HG02970 (cell line): ENCODE measurements at regions not wholly inside any gene's neighbourhood (a gene's known extent, or its start where the extent isn't known, plus 50 kb on each side); places are given as distances from the start of the nearest gene placed in this dataset.

Experiments
- ATAC-seq: cut with Tn5 transposase; IDR thresholded peaks from one replicate; pipeline ENCODE4 v1.9.1; 2021; ENCODE audit warnings: mild to moderate bottlenecking, moderate library complexity, moderate number of reproducible peaks; ENCODE audit not compliant: unreplicated experiment, low FRiP score

DNA sequence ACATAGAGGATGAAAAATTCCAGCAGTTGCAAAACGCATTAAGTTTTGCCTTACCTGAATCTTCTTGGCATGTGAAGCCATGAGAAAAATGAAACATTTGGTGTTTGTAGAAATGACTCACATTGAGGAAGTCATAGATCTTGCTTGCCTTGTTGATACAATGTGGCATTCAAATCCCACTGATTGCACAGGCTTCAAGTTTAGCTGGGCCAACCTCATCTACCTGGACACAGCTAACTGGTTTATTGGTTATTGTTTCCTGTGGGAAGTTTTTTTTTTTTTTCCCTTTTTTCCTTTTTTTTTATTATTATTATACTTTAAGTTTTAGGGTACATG, 168.9 kb upstream of the C21orf91 start:
- ATAC-seq: no peak

DNA sequence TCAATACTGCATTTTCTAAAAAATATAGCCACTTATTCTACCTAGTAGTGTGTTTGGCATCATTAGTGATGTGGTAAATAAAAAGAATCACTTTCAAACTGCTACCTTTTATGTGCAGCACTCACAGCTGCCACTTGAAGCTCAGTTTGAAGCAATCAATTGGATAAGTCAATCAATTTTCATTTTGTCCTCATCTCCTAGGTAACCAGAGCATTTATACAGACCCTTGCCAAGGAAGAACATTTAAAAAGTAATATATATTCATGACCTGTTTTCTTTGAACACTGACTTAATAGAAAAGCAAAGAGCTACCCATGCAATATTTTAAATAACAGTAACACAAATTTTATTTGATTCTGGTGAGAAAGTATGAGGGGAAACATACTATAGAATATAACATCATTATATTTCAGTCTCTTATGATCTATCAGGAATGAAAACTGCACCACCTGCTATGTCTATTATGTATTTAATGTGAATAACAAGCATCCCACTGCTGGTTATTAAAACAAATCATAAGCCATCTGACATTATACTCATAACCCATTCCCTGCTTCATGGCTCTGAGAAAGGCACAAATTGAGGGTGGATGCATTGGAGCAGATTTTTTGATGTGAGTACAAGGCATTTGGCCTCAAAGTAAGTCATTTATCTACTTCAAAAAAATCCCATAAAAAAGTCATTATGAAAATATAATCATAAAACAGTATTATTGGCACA, 168.4 kb upstream of the C21orf91 start:
- ATAC-seq: no peak

DNA sequence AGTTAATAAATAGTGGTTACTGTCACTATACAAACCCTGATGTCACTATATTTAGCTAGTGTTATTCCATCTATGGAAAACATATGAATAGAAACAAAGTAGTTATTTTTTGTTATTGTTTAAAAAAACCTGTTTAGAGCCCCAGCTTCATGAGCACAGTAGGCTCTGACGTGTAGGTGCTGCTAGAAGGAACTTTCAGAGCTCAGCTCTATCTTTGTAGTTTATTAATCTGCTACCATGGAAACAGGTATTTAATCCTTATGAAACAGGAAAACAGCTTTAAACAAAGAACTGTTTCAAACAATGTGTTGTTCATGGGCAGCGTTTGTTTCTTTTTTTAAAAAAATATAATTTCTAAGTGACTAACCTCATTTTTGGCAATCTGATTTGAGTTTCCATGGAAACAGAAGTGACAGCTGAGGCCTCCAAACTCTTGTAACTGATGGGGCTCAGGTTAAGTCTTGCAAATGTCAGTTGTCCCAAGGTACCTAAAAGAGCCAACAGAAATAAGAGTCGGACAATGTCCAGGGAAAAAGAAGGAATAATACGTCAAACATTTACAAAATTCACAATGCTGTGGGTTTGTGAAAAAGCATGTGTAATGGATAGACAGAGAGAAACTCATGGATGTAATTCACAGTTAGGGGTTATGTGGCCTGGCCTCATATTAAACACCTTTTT, 162.0 kb upstream of the C21orf91 start:
- no peak for ATAC-seq

DNA sequence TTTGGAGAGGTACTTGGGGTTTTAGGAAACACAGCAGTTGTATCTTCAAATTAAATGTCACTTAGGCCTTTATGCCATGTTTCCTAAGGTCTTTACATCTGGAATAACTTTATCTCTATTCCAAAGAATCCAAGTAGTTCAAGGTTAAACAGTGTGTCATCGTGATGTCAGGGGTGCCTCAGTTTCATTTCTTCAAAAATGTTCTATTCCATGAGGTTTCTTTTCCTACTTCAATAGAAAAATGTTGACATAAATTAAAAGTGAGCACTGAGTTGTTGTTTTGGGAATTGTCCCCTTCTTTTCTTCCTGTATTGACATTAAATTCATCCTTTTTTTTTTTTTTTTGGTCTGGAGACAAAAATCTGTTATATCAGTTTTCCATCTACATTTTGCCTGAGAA, 160.6 kb upstream of the C21orf91 start:
- ATAC-seq: no peak

DNA sequence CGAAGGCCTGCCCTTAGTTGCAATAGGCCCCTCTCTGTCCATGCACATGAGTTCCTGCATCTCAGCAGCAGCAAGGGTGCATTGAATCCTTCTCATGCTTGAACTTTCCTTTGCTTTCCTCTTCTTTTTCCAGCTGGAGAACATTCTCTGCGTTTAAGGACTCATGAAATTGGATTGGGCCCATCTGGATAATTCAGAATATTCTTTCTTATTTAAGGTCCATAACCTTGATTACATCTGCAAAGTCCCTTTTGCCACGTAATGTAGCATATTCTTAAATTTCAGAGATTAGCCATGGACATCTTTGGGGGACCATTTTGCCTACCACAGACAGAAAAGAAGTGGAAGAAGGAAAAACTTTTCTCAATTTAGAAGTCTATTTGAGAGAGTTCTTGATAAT, 159.7 kb upstream of the C21orf91 start:
- no peak for ATAC-seq

DNA sequence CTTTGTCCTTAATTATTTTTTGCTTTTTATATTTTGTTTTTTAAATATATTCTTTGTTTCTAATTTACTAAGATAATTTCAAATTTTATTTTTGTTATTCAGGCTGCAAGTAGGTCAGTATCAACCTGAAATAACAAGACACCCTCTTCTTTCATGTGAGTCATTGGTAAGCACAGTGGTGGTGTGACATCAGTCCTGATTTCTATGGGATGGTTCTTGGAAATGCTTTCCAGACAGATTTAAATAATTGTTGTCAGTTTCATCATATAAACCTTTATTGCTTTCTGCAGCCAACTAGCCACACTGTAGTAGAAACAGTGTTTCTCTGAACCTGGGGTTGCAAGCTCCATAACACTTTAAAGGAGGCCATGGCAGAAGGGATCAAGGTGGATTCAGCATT, 157.5 kb upstream of the C21orf91 start:
- no peak for ATAC-seq

DNA sequence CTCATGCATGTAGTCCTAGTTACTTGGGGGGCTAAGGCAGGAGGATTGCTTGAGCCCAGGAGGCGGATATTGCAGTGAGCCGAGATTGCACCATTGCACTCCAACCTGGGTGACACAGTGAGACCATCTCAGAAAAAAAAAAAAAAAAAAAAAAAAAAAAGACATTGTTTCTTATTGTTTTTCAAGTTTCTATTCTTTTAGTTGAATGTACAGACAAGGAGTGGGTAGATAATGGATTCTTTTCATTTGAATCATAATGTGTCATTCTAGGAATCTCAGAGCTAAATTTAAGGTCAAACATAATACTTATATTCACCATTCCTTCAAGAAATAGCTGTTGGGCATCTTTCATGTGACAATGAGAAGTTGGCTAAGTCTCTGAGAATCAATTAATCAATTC, 157.0 kb upstream of the C21orf91 start:
- no peak for ATAC-seq

DNA sequence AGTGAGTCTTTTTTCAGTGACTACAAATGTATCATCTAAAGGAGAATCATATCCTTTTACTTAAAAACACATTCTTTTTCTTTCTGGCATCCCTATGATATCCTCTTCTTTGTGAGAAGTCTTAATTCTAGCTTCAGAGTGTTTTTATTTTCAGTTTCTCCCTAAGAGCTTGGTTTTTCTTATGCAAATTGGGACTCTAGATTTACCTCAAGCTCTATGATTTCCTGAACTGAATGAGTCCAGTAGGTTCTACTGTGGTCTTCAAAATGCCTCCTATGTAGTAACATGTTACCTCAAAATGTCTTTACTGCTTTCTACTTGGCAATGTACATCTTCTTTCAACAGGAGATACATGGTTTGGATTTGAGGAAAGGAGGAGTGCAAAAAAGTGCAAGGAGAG, 148.2 kb upstream of the C21orf91 start:
- ATAC-seq: no peak

DNA sequence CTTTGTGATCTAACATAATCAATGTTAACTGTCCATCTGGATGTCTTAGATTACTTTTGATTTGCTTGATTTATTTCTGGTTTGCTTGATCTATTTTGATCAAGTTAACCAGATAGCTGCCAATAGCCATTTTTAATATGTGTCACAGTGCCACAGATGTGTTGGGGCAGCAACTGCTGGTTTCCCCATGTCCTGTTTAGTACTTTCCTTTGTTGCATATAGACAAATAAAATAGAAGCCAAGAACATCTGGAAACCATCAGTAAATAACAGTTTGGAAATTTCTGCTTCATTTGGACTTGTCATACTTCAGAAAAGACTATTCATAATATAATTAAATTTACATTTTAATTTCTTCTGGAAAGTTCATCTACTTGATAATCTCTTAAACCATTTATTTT, 145.6 kb upstream of the C21orf91 start:
- ATAC-seq: no peak

DNA sequence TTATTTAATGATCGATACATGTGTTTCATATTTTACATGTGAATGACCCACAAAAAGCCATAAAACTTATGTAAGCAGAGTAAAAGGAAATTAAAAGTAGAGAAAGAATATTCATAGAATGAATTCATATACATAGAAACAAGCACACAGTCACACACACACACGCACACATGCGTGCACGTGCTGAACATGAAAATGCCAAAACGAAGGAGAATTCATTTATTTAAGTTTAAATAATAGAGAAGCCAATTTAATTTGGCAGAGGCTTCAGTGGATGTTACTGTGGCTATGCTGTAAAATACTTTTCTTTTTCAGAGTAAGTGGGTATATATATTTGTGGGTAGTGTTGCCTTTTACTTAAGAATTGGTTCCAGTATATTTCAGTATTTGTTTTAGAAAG, 145.0 kb upstream of the C21orf91 start:
- no peak for ATAC-seq

DNA sequence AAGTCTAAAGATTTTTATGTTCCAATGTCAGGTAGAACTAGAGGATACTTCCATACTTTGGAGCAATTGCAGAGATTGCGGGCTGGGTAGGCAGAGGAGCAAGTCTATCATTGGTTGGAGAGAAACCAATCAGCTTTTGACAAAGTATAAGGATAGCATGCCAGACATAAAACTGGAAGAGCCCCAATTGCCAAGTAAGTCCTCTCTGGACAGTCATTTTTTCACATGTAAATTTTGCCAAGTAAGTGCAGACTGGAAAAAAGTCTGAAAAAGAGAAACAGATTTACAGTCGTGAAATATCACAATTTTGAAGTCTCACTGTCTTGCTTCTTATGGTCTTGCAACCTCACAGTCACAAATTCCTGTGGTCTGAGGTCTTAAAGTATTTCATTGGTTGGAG, 131.4 kb upstream of the C21orf91 start:
- no peak for ATAC-seq

DNA sequence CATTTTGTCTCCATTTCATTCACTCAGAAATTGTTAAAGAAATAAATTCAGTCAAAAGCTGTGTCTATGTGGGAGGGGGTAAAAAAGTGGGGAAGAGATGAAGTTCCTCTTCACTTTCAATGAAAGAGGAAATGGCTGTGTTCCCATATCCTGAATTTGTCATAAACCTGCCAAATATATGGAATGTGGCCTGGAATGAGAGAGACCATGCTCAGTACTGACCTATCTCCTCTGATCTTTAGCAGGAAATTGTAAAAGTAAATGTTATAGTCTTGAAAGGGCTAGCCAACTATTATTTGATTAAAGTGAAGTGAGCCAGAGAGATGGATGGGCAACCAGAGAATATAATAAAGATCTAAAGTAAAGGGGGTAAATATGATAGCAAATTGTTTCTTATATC, 130.3 kb upstream of the C21orf91 start:
- ATAC-seq: no peak

DNA sequence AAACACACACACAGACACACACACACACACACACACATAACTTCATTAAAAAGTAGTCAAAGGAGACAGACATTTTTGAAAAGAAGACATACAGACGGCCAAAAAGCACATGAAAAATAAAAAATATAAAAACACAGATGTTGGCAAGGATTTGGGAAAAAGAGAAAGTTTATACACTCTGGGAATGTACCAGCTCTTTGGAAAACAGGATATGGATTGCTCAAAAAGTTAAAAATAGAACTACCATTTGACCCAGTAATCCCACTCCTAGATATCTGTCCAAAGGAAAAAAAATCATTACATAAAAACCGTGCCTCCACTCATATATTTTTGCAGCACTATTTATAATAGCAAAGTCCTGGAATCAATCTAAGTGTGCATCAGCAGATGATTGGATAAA, 128.4 kb upstream of the C21orf91 start:
- no peak for ATAC-seq

DNA sequence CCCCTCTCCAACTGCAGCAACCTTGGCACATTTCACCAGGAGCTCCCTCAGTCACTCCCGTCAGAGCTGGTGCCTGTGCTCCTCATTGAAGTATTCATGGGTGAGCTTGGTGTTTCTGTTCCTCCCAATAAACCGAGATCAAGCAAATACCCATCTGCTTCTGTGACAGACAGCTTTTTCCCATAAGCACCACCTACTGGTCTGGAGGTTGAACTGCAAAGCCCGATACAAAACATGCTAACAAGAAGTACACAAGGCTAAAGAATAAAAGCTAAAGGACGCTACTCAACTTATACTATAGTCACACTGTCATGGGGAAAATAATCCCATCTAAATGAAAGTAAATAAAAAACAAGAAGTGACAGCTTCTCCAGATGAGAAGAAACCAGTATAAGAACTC, 111.9 kb upstream of the C21orf91 start:
- ATAC-seq: no peak

DNA sequence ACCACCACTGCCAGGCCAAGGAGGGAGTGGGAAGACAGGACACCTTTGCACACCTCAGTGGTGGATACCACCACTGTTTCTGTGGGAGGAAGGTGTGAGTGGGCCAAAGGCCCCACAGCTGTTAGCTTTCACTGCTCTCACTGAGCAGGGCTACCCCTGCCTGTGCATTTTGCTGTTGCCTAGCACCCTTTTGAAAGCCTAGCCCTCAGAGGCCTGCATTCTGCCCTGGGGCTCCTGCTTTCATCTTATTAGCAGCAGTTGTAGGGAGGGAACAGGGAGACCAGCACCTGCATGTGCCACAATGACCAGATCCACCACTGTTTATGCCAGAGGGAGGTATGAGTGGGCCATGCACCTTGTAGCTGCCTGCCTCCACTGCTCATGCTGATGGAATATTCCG, 110.9 kb upstream of the C21orf91 start:
- ATAC-seq: no peak

DNA sequence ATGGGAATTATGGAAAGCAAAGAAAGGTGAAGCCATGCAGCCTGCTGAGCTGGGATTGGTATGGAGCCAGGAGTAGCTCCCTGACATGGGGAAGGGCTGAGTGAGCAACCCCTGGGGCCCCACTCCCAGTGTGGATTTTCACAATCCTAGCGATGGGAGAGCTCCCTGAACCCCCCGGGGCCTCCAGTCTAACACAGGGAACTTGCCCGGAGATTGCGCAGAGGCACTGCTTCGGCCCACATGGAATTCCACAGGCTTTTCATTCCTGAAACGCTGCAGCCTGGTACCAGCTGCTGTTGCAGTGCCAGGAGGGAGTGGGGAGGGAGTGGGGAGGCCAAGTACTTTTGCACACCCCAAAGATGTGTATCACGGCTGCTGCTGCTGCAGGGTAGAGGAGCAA, 110.4 kb upstream of the C21orf91 start:
- no peak for ATAC-seq

DNA sequence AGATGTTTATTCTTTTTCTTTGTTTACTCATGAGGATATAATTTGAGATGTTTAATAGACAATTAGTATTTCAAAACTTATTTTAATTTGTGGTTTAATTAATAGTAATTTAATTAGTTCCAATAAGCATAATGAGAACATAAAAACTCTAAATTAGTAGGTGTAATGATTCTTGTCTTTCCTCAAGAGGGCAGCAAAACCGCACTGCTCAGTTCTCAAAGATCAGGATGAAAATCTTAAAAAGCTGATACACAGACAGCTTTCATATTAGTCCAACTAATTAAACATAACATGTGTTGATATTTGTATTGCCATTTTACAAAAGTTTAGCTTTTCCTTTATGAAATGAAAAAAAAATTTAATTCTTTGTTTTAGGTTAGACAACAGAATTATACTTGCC, 106.7 kb upstream of the C21orf91 start:
- no peak for ATAC-seq

DNA sequence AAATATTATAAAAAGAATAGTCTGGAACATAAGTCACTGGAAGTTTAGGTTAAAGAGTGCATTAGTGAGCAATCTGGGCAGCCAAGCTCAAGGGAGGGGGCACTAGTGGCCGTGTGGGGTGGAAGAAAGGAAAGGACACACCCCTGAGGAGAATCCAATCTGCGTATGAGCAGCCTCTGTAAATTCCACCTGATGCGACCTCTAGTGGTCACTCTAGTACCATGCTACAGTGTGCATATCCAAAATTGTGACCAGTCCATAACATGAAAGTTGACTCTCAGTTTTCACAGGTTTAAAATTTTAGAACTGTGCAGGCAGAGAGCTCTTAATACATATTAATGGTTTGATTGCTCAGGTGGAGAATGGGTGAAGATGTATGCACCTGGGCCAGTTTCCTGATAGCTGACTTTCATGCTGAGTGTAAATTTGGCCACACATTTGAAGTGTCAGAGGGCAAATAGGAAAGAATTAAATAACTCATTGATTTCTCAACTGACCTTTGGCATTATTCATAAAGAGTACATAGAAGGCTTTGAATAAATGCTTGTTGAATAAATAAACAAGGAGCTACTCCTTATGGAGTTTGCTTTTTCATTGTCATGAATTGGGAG, 105.9 kb upstream of the C21orf91 start:
- ATAC-seq: peak; percentile 93

DNA sequence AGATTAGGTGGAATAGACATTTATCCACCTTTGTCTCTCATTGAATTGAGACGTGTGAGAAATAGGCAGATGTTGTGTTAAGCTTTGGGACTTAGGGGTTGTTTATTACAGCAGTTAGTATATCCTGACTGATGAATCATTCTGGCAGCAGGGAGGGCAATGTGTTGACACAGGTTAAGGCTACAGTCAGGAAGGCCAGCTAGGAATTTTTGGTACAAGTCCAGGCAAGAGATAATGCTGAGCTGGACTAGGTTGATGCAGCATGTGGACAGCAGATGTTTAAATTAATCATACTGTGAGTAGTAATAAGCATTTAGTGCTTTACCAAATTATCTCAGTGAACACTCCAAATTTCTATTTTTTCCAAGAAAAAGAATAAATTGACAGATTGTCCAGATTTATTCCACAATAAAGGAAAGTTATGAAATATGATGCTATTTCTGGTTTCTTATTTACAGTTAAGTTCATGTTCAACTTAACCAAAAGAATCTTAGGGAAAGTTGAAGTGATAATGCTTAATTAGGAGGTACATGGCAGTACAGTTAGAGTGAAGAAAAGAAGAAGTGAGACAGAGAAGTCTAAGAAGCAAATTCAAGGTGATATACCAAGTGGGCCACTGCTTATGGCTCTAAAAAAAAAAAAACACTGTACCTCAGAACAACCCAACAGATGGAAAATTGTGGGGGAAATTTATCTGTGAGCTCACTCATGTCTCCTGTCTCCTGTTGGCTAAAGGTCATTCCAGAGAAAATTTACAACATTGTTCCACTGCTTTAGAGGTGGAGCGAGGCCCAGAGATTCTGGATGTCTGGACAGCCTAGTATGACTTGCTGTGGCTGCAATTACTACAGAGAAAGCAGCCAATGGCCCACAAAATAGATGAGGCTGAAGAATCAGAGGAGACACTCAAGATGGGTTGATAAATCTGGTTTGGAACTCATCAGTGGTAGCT, 102.7 kb upstream of the C21orf91 start:
- no peak for ATAC-seq

DNA sequence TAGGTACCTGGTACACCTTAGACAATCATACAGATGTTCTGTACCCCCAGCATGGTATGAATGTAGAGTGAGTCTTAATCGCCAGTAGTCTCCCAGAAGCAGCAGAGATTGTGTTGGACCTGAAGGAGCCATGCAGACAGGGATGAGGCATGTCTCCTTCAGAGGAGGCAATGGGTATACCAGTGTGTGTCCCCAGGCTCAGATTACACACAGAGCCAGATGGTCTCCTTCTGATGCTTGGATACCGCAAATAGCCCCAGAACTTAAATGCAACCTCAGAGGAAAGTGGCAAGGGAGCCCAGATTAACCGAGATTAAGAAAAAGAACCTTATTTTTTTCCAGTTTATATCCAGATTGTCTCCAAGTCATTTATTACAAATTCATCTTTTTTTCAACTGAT, 96.8 kb upstream of the C21orf91 start:
- ATAC-seq: no peak

DNA sequence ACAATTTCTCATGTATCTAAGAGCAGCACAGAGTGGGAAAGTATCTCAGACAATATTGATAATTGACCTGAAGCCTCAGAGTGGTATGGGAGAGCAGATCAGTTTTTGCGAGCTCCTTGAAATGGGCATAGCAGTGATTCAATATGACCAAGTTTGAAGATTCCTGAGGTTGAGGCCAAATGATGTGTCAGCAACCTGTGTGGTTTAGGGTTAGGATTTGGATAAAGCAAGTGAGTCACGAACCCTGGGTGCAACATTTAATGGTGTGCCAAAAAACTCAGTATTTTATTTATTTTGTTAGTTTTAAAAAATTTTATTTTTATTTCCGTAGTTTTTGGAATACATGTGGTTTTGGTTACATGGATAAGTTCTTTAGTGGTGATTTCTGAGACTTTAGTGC, 92.5 kb upstream of the C21orf91 start:
- no peak for ATAC-seq
